Memory B cell (primary cell): ENCODE measurements at regions not wholly inside any gene's neighbourhood (a gene's known extent, or its start where the extent isn't known, plus 50 kb on each side); places are given as distances from the start of the nearest gene placed in this dataset.
"Not testable (repeated sequence)": the region's sequence is repeated elsewhere in the genome, so short reads cannot be mapped to it uniquely, and the experiment has no call there.

ENCODE experiments used
- ATAC-seq: fragments of 150-1000 bp; cut with Tn5 transposase; 2 replicates; pipeline ENCODE4 v1.10.0; 2021; ENCODE audit warnings: low read depth, mild to moderate bottlenecking, moderate library complexity
- DNase-seq, 2 donors: peaks; one replicate each; pipeline ENCODE4 v3.0.0; 2022; ENCODE audit warnings: low spot score in 2 of 2
- H3K27ac Mint-ChIP-seq: one replicate; pipeline ENCODE4 v1.8.0; 2022; ENCODE audit warnings: mild to moderate bottlenecking, moderate library complexity, mixed read lengths
- H3K27me3 Mint-ChIP-seq: one replicate; pipeline ENCODE4 v1.8.0; 2022; ENCODE audit warnings: mixed read lengths
- H3K36me3 Mint-ChIP-seq: one replicate; pipeline ENCODE4 v1.8.0; 2022; ENCODE audit warnings: mild to moderate bottlenecking, mixed read lengths
- H3K4me1 Mint-ChIP-seq: one replicate; pipeline ENCODE4 v1.8.0; 2022; ENCODE audit warnings: mixed read lengths
- H3K4me3 Mint-ChIP-seq: one replicate; pipeline ENCODE4 v1.8.0; 2022; ENCODE audit warnings: mild to moderate bottlenecking, moderate library complexity, mixed read lengths
- H3K9me3 Mint-ChIP-seq: one replicate; pipeline ENCODE4 v1.8.0; 2022; ENCODE audit warnings: mixed read lengths

GRCh38 chr3:117853923-117854668 lies 1144.5 kb downstream of the TUSC7 start:
- Mint-ChIP-seq H3K27ac (no peak overlapping the region), H3K4me3 (no peak overlapping the region), H3K27me3 (no peaks in the 10 kb centered on the region), H3K4me1 (no peaks in the 10 kb centered on the region), H3K36me3 (no peaks in the 10 kb centered on the region), H3K9me3 (peaks cover 1% of the 10 kb centered on the region)
- DNase-seq (no peak), ATAC-seq (no peak)

DNA sequence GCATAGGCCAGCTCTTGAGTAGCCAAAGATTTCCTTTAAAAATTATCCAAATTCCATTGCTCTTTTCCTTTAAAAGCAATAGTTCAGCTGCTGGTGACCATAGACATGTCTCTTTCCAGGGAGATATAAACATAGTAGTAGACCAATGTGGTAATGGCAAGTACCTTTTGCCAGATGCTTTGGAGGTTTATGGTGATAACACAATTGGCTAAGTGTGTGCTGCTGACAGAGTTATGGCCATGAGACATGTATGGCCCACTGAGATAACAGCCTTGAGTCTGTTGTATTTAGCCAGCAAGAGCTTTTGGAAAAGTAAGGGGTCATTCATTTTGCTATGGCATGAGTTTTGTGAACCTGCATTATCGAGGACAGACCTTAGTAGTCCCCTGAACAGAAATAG lies 1146.8 kb downstream of the TUSC7 start:
- DNase-seq (no peak), ATAC-seq (no peak)
- no peaks in the 10 kb centered on the region for H3K27me3 Mint-ChIP-seq
- H3K27ac Mint-ChIP-seq, result no peak overlapping the region
- no peaks in the 10 kb centered on the region for H3K36me3 Mint-ChIP-seq
- H3K4me1 Mint-ChIP-seq, result no peaks in the 10 kb centered on the region
- no peak overlapping the region for H3K4me3 Mint-ChIP-seq
- H3K9me3 Mint-ChIP-seq, result peaks cover 4% of the 10 kb centered on the region

GRCh38 chr3:117863146-117863545 lies 1153.6 kb downstream of the TUSC7 start:
- DNase-seq (no peak), ATAC-seq (no peak)
- no peaks in the 10 kb centered on the region for H3K4me1 Mint-ChIP-seq
- H3K9me3 Mint-ChIP-seq, result peaks cover 4% of the 10 kb centered on the region
- no peaks in the 10 kb centered on the region for H3K36me3 Mint-ChIP-seq
- H3K27me3 Mint-ChIP-seq, result no peaks in the 10 kb centered on the region
- no peak overlapping the region for H3K4me3 Mint-ChIP-seq
- no peak overlapping the region for H3K27ac Mint-ChIP-seq

- Mint-ChIP-seq H3K27ac (no peak overlapping the region), H3K4me1 (no peaks in the 10 kb centered on the region), H3K9me3 (peaks cover 1% of the 10 kb centered on the region), H3K27me3 (no peaks in the 10 kb centered on the region), H3K36me3 (no peaks in the 10 kb centered on the region), H3K4me3 (no peak overlapping the region)
- ATAC-seq (no peak), DNase-seq (no peak)
These were observed 1155.8 kb downstream of the TUSC7 start for GRCh38 chr3:117865338-117865737.

DNA sequence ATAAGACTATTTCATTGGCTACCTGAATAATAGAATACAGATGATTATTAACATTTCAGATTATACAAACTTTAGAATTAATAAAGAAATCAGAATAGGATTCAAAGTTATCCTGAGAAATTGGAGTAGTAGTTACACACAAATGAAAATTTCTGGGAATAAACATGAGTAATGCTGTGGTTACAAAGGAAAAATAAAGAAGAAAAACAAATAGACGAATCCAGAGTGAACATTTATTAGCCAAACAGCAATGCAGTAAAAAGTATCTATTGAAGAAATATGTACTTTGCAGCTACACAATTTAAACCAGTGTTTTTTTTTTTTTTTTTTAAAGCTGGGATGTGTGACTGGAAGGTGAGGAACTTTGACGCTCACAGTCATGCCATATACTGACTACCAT lies 1159.2 kb downstream of the TUSC7 start:
- no peaks in the 10 kb centered on the region for H3K27me3 Mint-ChIP-seq
- H3K4me1 Mint-ChIP-seq, result no peaks in the 10 kb centered on the region
- H3K9me3 Mint-ChIP-seq, result peaks cover 2% of the 10 kb centered on the region
- ATAC-seq (no peak), DNase-seq (no peak)
- H3K4me3 Mint-ChIP-seq, result no peak overlapping the region
- H3K27ac Mint-ChIP-seq, result no peak overlapping the region
- H3K36me3 Mint-ChIP-seq, result no peaks in the 10 kb centered on the region

GRCh38 chr3:117871934-117872333 lies 1162.4 kb downstream of the TUSC7 start:
- peaks cover 2% of the 10 kb centered on the region for H3K9me3 Mint-ChIP-seq
- H3K36me3 Mint-ChIP-seq, result no peaks in the 10 kb centered on the region
- no peak for DNase-seq
- no peak overlapping the region for H3K4me3 Mint-ChIP-seq
- no peaks in the 10 kb centered on the region for H3K4me1 Mint-ChIP-seq
- H3K27ac Mint-ChIP-seq, result no peak overlapping the region
- ATAC-seq, result no peak
- H3K27me3 Mint-ChIP-seq, result no peaks in the 10 kb centered on the region

GRCh38 chr3:117872594-117873248 lies 1161.9 kb downstream of the IGSF11 start:
- H3K9me3 Mint-ChIP-seq, H3K4me3 Mint-ChIP-seq, H3K36me3 Mint-ChIP-seq, H3K27ac Mint-ChIP-seq, ATAC-seq, H3K4me1 Mint-ChIP-seq, DNase-seq, H3K27me3 Mint-ChIP-seq: not testable (repeated sequence)

DNA sequence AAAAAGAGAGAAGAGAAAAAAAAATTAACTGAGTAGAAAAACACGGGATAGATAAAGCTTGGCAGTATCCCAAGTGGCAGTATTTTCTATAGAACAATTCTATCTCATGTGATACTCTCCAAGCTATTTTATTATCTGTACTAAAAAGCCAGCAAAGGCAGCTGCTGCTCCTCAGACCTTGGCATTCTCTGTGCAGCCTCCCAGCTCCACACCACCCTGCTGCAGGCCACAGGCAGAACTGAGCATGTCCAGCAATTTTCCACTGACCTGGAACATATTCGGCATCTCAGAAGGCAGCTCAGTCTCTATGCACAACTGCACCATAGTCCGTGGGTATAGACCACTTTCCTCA lies 1161.4 kb downstream of the IGSF11 start:
- no peak for DNase-seq
- Mint-ChIP-seq H3K4me3 (no peak overlapping the region), H3K9me3 (peaks cover 2% of the 10 kb centered on the region), H3K4me1 (no peaks in the 10 kb centered on the region), H3K27me3 (no peaks in the 10 kb centered on the region), H3K36me3 (no peaks in the 10 kb centered on the region), H3K27ac (no peak overlapping the region)
- no peak for ATAC-seq

GRCh38 chr3:117874028-117874690 lies 1160.5 kb downstream of the IGSF11 start:
- Mint-ChIP-seq H3K4me3 (no peak overlapping the region), H3K36me3 (no peaks in the 10 kb centered on the region), H3K4me1 (no peaks in the 10 kb centered on the region), H3K27ac (no peak overlapping the region), H3K9me3 (peaks cover 2% of the 10 kb centered on the region), H3K27me3 (no peaks in the 10 kb centered on the region)
- DNase-seq, result no peak
- no peak for ATAC-seq

DNA sequence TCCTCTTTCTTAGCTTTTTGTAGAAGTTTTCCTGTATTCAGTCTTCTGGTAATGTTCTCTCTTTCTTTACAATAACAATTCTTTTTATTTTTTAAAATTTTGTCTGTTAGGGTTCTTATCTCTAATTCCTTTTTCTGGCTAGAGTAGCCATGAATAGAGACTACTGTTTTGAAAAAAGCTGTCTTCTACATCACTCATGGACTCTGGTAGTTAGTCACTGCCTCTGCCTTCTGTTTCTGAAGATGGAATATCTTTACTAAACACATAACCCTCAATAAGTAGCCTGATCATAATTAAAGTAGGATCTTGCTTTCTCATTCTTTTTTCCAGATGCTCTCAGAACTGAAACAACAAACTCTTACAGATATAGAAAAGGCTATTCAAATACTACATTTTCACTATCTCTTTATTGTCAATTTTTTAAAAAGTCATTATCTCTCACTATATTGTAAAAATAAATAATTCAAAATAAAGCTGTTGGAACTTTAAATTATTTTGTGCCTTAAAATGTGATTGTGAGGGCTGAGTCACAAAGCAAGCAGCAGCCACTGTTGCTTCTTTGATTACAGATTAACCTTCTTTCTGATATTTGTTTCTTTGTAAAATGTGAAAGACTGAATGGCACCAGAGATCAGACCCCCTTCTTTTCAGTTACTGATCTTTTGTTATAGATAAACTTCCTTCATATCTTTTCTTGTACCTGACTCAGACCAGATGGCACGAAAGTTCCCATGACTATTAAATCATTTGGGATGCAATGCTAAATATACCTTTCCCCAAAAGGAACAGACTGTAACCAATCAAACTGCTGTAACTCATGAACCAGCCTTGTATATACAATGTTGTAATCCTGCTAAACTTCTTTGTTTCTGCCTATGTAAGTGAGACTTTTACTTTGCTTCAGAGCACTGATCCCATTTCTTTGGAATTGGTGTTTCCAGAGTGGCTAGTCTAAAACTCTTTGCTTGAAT lies 1159.5 kb downstream of the IGSF11 start:
- no peak overlapping the region for H3K4me3 Mint-ChIP-seq
- ATAC-seq, result no peak
- H3K27me3 Mint-ChIP-seq, result no peaks in the 10 kb centered on the region
- H3K36me3 Mint-ChIP-seq, result no peaks in the 10 kb centered on the region
- no peak overlapping the region for H3K27ac Mint-ChIP-seq
- DNase-seq, result no peak
- H3K9me3 Mint-ChIP-seq, result peaks cover 2% of the 10 kb centered on the region
- no peaks in the 10 kb centered on the region for H3K4me1 Mint-ChIP-seq

- H3K36me3 Mint-ChIP-seq, result no peaks in the 10 kb centered on the region
- no peak overlapping the region for H3K27ac Mint-ChIP-seq
- peaks cover 3% of the 10 kb centered on the region for H3K9me3 Mint-ChIP-seq
- ATAC-seq, result no peak
- no peaks in the 10 kb centered on the region for H3K27me3 Mint-ChIP-seq
- no peaks in the 10 kb centered on the region for H3K4me1 Mint-ChIP-seq
- no peak overlapping the region for H3K4me3 Mint-ChIP-seq
- no peak for DNase-seq
These were observed 1158.8 kb downstream of the IGSF11 start for GRCh38 chr3:117875887-117876286.

- DNase-seq, result no peak
- no peaks in the 10 kb centered on the region for H3K4me1 Mint-ChIP-seq
- H3K27me3 Mint-ChIP-seq, result peaks cover 2% of the 10 kb centered on the region
- no peak overlapping the region for H3K27ac Mint-ChIP-seq
- peaks cover 4% of the 10 kb centered on the region for H3K9me3 Mint-ChIP-seq
- H3K4me3 Mint-ChIP-seq, result no peak overlapping the region
- H3K36me3 Mint-ChIP-seq, result no peaks in the 10 kb centered on the region
- no peak for ATAC-seq
These were observed 1154.0 kb downstream of the IGSF11 start for GRCh38 chr3:117880638-117881037.

DNA sequence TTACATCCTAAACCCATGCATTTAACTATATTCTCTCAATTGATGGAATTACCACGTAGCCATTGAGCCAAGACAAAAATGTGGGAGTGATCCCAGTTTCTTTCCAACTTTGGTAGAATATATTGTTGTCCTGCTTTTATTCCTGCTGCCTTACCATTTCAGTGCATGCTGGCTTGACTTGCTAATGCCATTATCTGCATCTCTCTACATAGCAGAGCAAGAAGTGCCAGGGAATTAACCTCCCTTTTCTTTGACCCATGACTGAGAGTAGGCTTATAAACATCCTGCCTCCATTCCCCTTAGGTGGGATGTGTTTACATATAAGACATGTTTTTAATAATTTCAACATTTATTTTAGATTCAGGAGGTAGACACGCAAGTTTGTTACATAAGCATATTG lies 1153.4 kb downstream of the IGSF11 start:
- no peak overlapping the region for H3K27ac Mint-ChIP-seq
- H3K36me3 Mint-ChIP-seq, result no peaks in the 10 kb centered on the region
- no peak for ATAC-seq
- H3K27me3 Mint-ChIP-seq, result peaks cover 2% of the 10 kb centered on the region
- no peak for DNase-seq
- H3K9me3 Mint-ChIP-seq, result peaks cover 4% of the 10 kb centered on the region
- no peaks in the 10 kb centered on the region for H3K4me1 Mint-ChIP-seq
- H3K4me3 Mint-ChIP-seq, result no peak overlapping the region

GRCh38 chr3:117885011-117885441 lies 1149.6 kb downstream of the IGSF11 start:
- H3K9me3 Mint-ChIP-seq, result peaks cover 4% of the 10 kb centered on the region
- no peak for ATAC-seq
- H3K27me3 Mint-ChIP-seq, result peaks cover 2% of the 10 kb centered on the region
- H3K4me3 Mint-ChIP-seq, result no peak overlapping the region
- no peaks in the 10 kb centered on the region for H3K36me3 Mint-ChIP-seq
- no peak overlapping the region for H3K27ac Mint-ChIP-seq
- no peak for DNase-seq
- H3K4me1 Mint-ChIP-seq, result no peaks in the 10 kb centered on the region
